ENCODE measurements at regions not wholly inside any gene's neighbourhood (a gene's known extent, or its start where the extent isn't known, plus 50 kb on each side); places are given as distances from the start of the nearest gene placed in this dataset.

DNA sequence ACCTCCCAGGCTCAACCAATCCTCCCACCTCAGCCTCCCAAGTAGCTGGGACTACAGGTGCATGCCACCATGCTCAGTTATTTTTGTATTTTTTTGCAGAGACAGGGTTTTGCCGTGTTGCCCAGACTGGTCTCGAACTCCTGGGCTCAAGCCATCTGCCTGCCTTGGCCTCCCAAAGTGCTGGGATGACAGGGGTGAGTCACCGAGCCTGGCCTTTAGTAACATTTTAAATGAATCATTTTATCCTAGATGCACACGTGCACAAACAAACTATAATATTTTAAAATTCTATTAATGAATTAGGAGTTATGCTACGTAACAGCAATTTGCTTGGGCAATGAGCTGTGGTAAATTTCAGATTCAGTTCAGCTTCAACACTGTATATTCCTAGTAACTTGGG, 862.5 kb upstream of the ID2 start:
- H3K4me3 ChIP-seq (ENCODE audit: low read depth, low read length): no peak overlapping the region
- no peak for DNase-seq (ENCODE audit: low read depth)

GRCh38 chr2:7819850-7820249, 862.0 kb upstream of the ID2 start:
- DNase-seq (ENCODE audit: low read depth): no peak
- TF ChIP-seq MYC (IDR thresholded peaks at IDR 0.05; ENCODE audit: low read depth, low read length) (no peak), CTCF (IDR thresholded peaks at IDR 0.05; ENCODE audit: low read depth, low read length) (no peak), POLR2A (IDR thresholded peaks at IDR 0.05; ENCODE audit: extremely low read depth, insufficient read length) (no peak)
- H3K4me3 ChIP-seq (ENCODE audit: low read depth, low read length): no peak overlapping the region

More for the DNA sequence above, 862.5 kb upstream of the ID2 start:
- TF ChIP-seq POLR2A (IDR thresholded peaks at IDR 0.05; ENCODE audit: extremely low read depth, insufficient read length): no peak
- no peak for TF ChIP-seq CTCF (IDR thresholded peaks at IDR 0.05; ENCODE audit: low read depth, low read length)
- TF ChIP-seq, protein P1, sequence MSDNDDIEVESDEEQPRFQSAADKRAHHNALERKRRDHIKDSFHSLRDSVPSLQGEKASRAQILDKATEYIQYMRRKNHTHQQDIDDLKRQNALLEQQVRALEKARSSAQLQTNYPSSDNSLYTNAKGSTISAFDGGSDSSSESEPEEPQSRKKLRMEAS (IDR thresholded peaks at IDR 0.05; ENCODE audit: low read depth, low read length): no peak
- TF ChIP-seq MYC (IDR thresholded peaks at IDR 0.05; ENCODE audit: low read depth, low read length): no peak

- TF ChIP-seq, protein P1 (IDR thresholded peaks at IDR 0.05; ENCODE audit: low read depth, low read length): no peak
- no peak for TF ChIP-seq MYC (IDR thresholded peaks at IDR 0.05; ENCODE audit: low read depth, low read length)
- TF ChIP-seq CTCF (IDR thresholded peaks at IDR 0.05; ENCODE audit: low read depth, low read length): no peak
- no peak for TF ChIP-seq POLR2A (IDR thresholded peaks at IDR 0.05; ENCODE audit: extremely low read depth, insufficient read length)
- DNase-seq (ENCODE audit: low read depth): no peak
- no peak overlapping the region for H3K4me3 ChIP-seq (ENCODE audit: low read depth, low read length)
Measured at GRCh38 chr2:7824211-7824610, 857.6 kb upstream of the ID2 start.

- no peak overlapping the region for H3K4me3 ChIP-seq (ENCODE audit: low read depth, low read length)
- TF ChIP-seq, protein P1 (IDR thresholded peaks at IDR 0.05; ENCODE audit: low read depth, low read length): no peak
- TF ChIP-seq MYC (IDR thresholded peaks at IDR 0.05; ENCODE audit: low read depth, low read length): no peak
- TF ChIP-seq POLR2A (IDR thresholded peaks at IDR 0.05; ENCODE audit: extremely low read depth, insufficient read length): no peak
- no peak for TF ChIP-seq CTCF (IDR thresholded peaks at IDR 0.05; ENCODE audit: low read depth, low read length)
- DNase-seq (ENCODE audit: low read depth): no peak
Measured at GRCh38 chr2:7825591-7826312, 856.1 kb upstream of the ID2 start.

- no peak overlapping the region for H3K4me3 ChIP-seq (ENCODE audit: low read depth, low read length)
- TF ChIP-seq POLR2A (IDR thresholded peaks at IDR 0.05; ENCODE audit: extremely low read depth, insufficient read length): no peak
- TF ChIP-seq, protein P1 (IDR thresholded peaks at IDR 0.05; ENCODE audit: low read depth, low read length): no peak
- TF ChIP-seq MYC (IDR thresholded peaks at IDR 0.05; ENCODE audit: low read depth, low read length): no peak
- no peak for TF ChIP-seq CTCF (IDR thresholded peaks at IDR 0.05; ENCODE audit: low read depth, low read length)
- no peak for DNase-seq (ENCODE audit: low read depth)
Measured at GRCh38 chr2:7826656-7827055, 855.2 kb upstream of the ID2 start.

Measured in NB4 (cell line).